Kidney (tissue), 13 donors: ENCODE measurements at regions not wholly inside any gene's neighbourhood (a gene's known extent, or its start where the extent isn't known, plus 50 kb on each side); places are given as distances from the start of the nearest gene placed in this dataset.
"Not testable (repeated sequence)": the region's sequence is repeated elsewhere in the genome, so short reads cannot be mapped to it uniquely, and the experiment has no call there.

Source experiments
- DNase-seq, 5 donors: peaks; one replicate each; pipeline ENCODE4 v3.0.0-alpha.2; 2013 to 2020
- FAIRE-seq: peaks from 2 replicates; lab custom pipeline; 2012; peaks lifted over from hg19 to GRCh38; lab: Jason Lieb, UNC
- H3K27ac ChIP-seq, 2 donors: one replicate each; pipeline ENCODE4 v1.7.0; 2013; ENCODE audit warnings: low read depth in 2 of 2, low read length in 2 of 2, inconsistent platforms in 1 of 2
- H3K27me3 ChIP-seq: one replicate; pipeline ENCODE4 v1.7.1; 2013; ENCODE audit warnings: low read length, inconsistent platforms; ENCODE audit not compliant: control insufficient read depth, insufficient read depth
- H3K36me3 ChIP-seq, 3 donors: one replicate each; pipeline versions ENCODE4 v1.7.0 to v1.7.1; 2013; ENCODE audit warnings: low read length in 3 of 3, control low read depth in 1 of 3, inconsistent platforms in 1 of 3; ENCODE audit not compliant: insufficient read depth in 3 of 3, control insufficient read depth in 2 of 3
- H3K4me1 ChIP-seq, 3 donors: one replicate each; pipeline versions ENCODE4 v1.7.0 to v1.7.1; 2013; ENCODE audit warnings: low read length in 3 of 3, inconsistent platforms in 1 of 3, low read depth in 1 of 3; ENCODE audit not compliant: control insufficient read depth in 2 of 3, insufficient read depth in 2 of 3
- H3K4me3 ChIP-seq, 3 donors: one replicate each; pipeline versions ENCODE4 v1.7.0 to v1.8.1; 2013; ENCODE audit warnings: low read length in 3 of 3, control low read depth in 1 of 3, inconsistent platforms in 1 of 3
- H3K9ac ChIP-seq, 3 donors: one replicate each; pipeline versions ENCODE4 v1.7.0 to v1.7.1; 2013; ENCODE audit warnings: low read length in 3 of 3, control low read depth in 1 of 3, inconsistent platforms in 1 of 3
- H3K9me3 ChIP-seq, 3 donors: one replicate each; pipeline versions ENCODE4 v1.7.0 to v1.7.1; 2013; ENCODE audit warnings: low read length in 3 of 3, control low read depth in 1 of 3, inconsistent platforms in 1 of 3; ENCODE audit not compliant: control insufficient read depth in 2 of 3, insufficient read depth in 1 of 3
- CTCF ChIP-seq: IDR thresholded peaks from 3 replicates; pipeline ENCODE4 v1.5.1; 2012; ENCODE audit warnings: mild to moderate bottlenecking, moderate library complexity, borderline replicate concordance; ENCODE audit not compliant: insufficient read depth; ENCODE audit errors: extremely low read depth
- intact Hi-C: fragments of 100-400 bp; cut with DNase I; formaldehyde crosslinking; loops from one replicate; pipeline ENCODE4 v1.11.1; 2022
- donor health status: control.
- donor health status: control.
- donor health status: control.
- donor health status: control.
- donor health status: control.
- donor health status: DM: yes; HTN: yes; CAD: no.
- donor health status: Normal renal cell carcinoma (clear cell type).

- no peak for TF ChIP-seq CTCF
- no peak overlapping the region for H3K27ac ChIP-seq
Observed at GRCh38 chr11:109522116-109522755, 100.2 kb downstream of the C11orf87 start.

GRCh38 chr11:109525636-109526035, 103.6 kb downstream of the C11orf87 start:
- H3K36me3 ChIP-seq, H3K9me3 ChIP-seq, H3K9ac ChIP-seq, FAIRE-seq, intact Hi-C loops, H3K4me3 ChIP-seq, DNase-seq, H3K27ac ChIP-seq, H3K4me1 ChIP-seq, H3K27me3 ChIP-seq: not testable (repeated sequence)

More at GRCh38 chr11:109522116-109522755, 100.2 kb downstream of the C11orf87 start:
- no peaks in the 10 kb centered on the region for H3K9me3 ChIP-seq
- FAIRE-seq (no peak), DNase-seq (no peak)
- intact Hi-C loops, result no loop called here
- no peaks in the 10 kb centered on the region for H3K36me3 ChIP-seq
- no peak overlapping the region for H3K4me3 ChIP-seq
- H3K27me3 ChIP-seq, result no peaks in the 10 kb centered on the region
- no peak overlapping the region for H3K9ac ChIP-seq
- no peaks in the 10 kb centered on the region for H3K4me1 ChIP-seq

- Histone ChIP-seq H3K9ac (no peak overlapping the region), H3K4me1 (no peaks in the 10 kb centered on the region), H3K36me3 (no peaks in the 10 kb centered on the region), H3K4me3 (no peak overlapping the region), H3K27ac (no peak overlapping the region), H3K27me3 (no peaks in the 10 kb centered on the region), H3K9me3 (no peaks in the 10 kb centered on the region)
- FAIRE-seq (no peak), DNase-seq (no peak)
- intact Hi-C loops, result no loop called here
- TF ChIP-seq CTCF, result no peak
Observed at GRCh38 chr11:109526061-109526460, 104.1 kb downstream of the C11orf87 start.

GRCh38 chr11:109526931-109527330, 104.9 kb downstream of the C11orf87 start:
- DNase-seq, result no peak
- H3K27me3 ChIP-seq, result no peaks in the 10 kb centered on the region
- H3K9me3 ChIP-seq, result no peaks in the 10 kb centered on the region
- TF ChIP-seq CTCF, result no peak
- no peaks in the 10 kb centered on the region for H3K4me1 ChIP-seq
- intact Hi-C loops, result no loop called here
- H3K9ac ChIP-seq, result no peak overlapping the region
- H3K36me3 ChIP-seq, result no peaks in the 10 kb centered on the region
- no peak overlapping the region for H3K27ac ChIP-seq
- no peak overlapping the region for H3K4me3 ChIP-seq
- FAIRE-seq, result no peak
